Adrenal gland (tissue), 9 donors: ENCODE measurements at regions not wholly inside any gene's neighbourhood (a gene's known extent, or its start where the extent isn't known, plus 50 kb on each side); places are given as distances from the start of the nearest gene placed in this dataset.

ENCODE experiments used
- DNase-seq, 7 donors: peaks; one replicate each; pipeline ENCODE4 v3.0.0-alpha.2; 2019 to 2020
- H3K27ac ChIP-seq, 5 donors: fragments of 200-600 bp; sonication (generic) in 4 of 5; 1 replicate in 3 of 5; 2 replicates in 2 of 5; pipeline versions ENCODE4 v1.5.1 to v1.8.0; 2016 to 2020; ENCODE audit warnings: mild to moderate bottlenecking in 1 of 5
- H3K27me3 ChIP-seq: fragments of 200-600 bp; 2 replicates; pipeline ENCODE4 v1.8.0; 2021
- H3K36me3 ChIP-seq, 2 donors: fragments of 200-600 bp; replicated peaks in 1 of 2; 1 replicate in 1 of 2; 2 replicates in 1 of 2; pipeline versions ENCODE4 v1.5.1 to v1.8.0; 2018 to 2022
- H3K4me1 ChIP-seq, 2 donors: fragments of 200-600 bp; replicated peaks in 1 of 2; 1 replicate in 1 of 2; 2 replicates in 1 of 2; pipeline versions ENCODE4 v1.5.1 to v1.8.0; 2018 to 2021
- H3K4me3 ChIP-seq, 4 donors: fragments of 200-600 bp; sonication (generic) in 3 of 4; one replicate each; pipeline ENCODE4 v1.5.1; 2016 to 2018
- H3K9me3 ChIP-seq, 3 donors: fragments of 200-600 bp; sonication (generic) in 1 of 3; replicated peaks in 1 of 3; 1 replicate in 2 of 3; 2 replicates in 1 of 3; pipeline versions ENCODE4 v1.5.1 to v1.8.0; 2016 to 2021
- POLR2A ChIP-seq, 2 donors: fragments of 450-650 bp; IDR thresholded peaks; one replicate each; pipeline ENCODE4 v1.6.1; 2017; ENCODE audit warnings: antibody characterized with exemption in 2 of 2, mild to moderate bottlenecking in 2 of 2, moderate library complexity in 1 of 2
- WGBS, 4 donors: extraction: QIAGEN DNeasy Blood & Tissue Kit in 2 of 4; methylation state at CpG; one replicate each; pipeline versions ENCODE4 v1.1.5 to v1.1.7; 2013 to 2017; 5-methylcytosine and 5-hydroxymethylcytosine counted together
- intact Hi-C, 2 donors: fragments of 100-400 bp; cut with DNase I; formaldehyde crosslinking; loops; one replicate each; pipeline versions ENCODE4 v1.14.1 to v1.15.0; 2022 to 2023
- TF ChIP-seq, protein P1 (sequence below), 6 experiments: fragments of 450-650 bp in 4 of 6; fragments of 200-600 bp in 2 of 6; sonication (generic) in 1 of 6; IDR thresholded peaks; 1 replicate in 5 of 6; 2 replicates in 1 of 6; pipeline versions ENCODE4 v1.5.1 to v1.8.0; 2016 to 2021; ENCODE audit warnings: antibody characterized with exemption in 6 of 6, mild to moderate bottlenecking in 2 of 6, moderate library complexity in 1 of 6
- donor health status: healthy with polysubstance abuse.
- donor health status: Bipolar disorder and iron deficiency.
- donor health status: DM: yes; HTN: yes; CAD: no.
- donor health status: DM: no; HTN: no; CAD: no.
- donor health status: DM: no; HTN: no; CAD: no.

DNA sequence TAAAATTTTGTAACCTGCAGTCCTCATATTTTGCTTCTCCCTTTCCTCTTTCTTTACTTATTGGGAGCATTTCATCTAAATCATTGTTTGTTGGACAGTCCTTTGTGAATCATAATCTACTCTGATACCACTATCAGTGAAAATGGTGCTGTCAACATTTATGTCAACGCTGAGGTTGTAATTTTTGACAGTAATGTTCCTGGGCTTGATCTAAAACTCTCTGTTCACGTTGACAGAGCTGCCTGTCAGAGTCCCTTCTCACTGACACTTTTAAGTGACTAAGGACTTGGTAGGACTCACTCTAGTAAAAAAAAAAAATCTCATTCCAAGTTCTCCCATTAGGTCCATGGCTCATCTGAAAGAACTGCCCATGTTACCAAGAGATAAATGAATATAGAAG, 1640.8 kb upstream of the PIK3C3 start:
- H3K27me3 ChIP-seq, result no peaks in the 10 kb centered on the region
- H3K4me1 ChIP-seq, result no peaks in the 10 kb centered on the region
- WGBS, 4 donors, result 51 to 63% (median 56%) methylated on average over 2 of the region's 2 CpGs
- no peak overlapping the region for H3K4me3 ChIP-seq
- H3K36me3 ChIP-seq, result no peaks in the 10 kb centered on the region
- intact Hi-C loops, result no loop called here
- H3K9me3 ChIP-seq, result no peaks in the 10 kb centered on the region
- no peak overlapping the region for H3K27ac ChIP-seq
- TF ChIP-seq, protein P1, sequence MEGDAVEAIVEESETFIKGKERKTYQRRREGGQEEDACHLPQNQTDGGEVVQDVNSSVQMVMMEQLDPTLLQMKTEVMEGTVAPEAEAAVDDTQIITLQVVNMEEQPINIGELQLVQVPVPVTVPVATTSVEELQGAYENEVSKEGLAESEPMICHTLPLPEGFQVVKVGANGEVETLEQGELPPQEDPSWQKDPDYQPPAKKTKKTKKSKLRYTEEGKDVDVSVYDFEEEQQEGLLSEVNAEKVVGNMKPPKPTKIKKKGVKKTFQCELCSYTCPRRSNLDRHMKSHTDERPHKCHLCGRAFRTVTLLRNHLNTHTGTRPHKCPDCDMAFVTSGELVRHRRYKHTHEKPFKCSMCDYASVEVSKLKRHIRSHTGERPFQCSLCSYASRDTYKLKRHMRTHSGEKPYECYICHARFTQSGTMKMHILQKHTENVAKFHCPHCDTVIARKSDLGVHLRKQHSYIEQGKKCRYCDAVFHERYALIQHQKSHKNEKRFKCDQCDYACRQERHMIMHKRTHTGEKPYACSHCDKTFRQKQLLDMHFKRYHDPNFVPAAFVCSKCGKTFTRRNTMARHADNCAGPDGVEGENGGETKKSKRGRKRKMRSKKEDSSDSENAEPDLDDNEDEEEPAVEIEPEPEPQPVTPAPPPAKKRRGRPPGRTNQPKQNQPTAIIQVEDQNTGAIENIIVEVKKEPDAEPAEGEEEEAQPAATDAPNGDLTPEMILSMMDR (IDR thresholded peaks at IDR 0.05), result no peak
- DNase-seq, result no peak

- DNase-seq, result no peak
- intact Hi-C loops, result no loop called here
- H3K27me3 ChIP-seq, result no peaks in the 10 kb centered on the region
- no peaks in the 10 kb centered on the region for H3K36me3 ChIP-seq
- no peaks in the 10 kb centered on the region for H3K4me1 ChIP-seq
- no peak overlapping the region for H3K4me3 ChIP-seq
- TF ChIP-seq POLR2A (IDR thresholded peaks at IDR 0.05), result no peak
- TF ChIP-seq, protein P1 (IDR thresholded peaks at IDR 0.05), result no peak
- H3K27ac ChIP-seq, result no peak overlapping the region
- no peaks in the 10 kb centered on the region for H3K9me3 ChIP-seq
- WGBS, 4 donors, result 72 to 77% (median 74%) methylated on average over 11 of the region's 11 CpGs
These were observed 1641.9 kb upstream of the PIK3C3 start for GRCh38 chr18:40313030-40313642.

GRCh38 chr18:40307627-40308026, 1647.4 kb upstream of the PIK3C3 start:
- H3K9me3 ChIP-seq, result no peaks in the 10 kb centered on the region
- no peaks in the 10 kb centered on the region for H3K27me3 ChIP-seq
- H3K27ac ChIP-seq, result no peak overlapping the region
- no peak for DNase-seq
- no peaks in the 10 kb centered on the region for H3K36me3 ChIP-seq
- TF ChIP-seq POLR2A (IDR thresholded peaks at IDR 0.05), result no peak
- TF ChIP-seq, protein P1 (IDR thresholded peaks at IDR 0.05), result no peak
- intact Hi-C loops, result no loop called here
- H3K4me3 ChIP-seq, result no peak overlapping the region
- WGBS, 4 donors, result 85 to 86% (median 85%) methylated on average over 3 of the region's 3 CpGs
- H3K4me1 ChIP-seq, result no peaks in the 10 kb centered on the region

DNA sequence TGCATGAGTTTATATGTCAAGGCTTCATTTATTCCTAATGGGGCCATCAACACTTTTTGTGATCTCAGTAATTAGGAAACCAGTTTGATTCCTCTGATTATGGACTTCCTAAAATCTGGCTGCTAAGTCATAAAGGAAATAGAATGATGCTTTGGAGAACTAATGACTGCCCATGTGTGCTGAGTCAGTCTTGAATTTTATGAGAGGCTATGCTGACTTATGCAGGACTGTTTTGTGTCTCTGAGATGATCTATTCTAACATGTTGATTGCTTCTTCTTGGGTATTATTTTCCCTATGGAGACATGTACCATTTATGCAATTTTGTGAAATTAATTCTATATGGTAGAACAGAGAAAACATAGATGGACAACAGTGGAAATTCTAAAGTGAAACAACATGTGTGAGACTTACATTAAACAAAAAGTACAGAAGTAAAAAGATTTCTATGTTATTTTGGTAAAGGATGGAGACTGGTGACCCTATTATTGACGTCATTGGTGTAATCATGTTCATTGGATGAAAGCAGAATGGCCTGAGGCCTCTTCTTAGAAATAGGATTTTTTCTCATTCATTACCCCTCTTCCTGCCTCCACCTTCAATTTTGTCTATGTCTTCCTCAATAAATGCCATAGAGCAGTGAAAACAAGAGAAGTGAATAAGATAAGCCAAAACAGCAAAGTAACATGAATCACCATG, 1658.2 kb upstream of the PIK3C3 start:
- H3K4me3 ChIP-seq, result no peak overlapping the region
- DNase-seq, result no peak
- 53 to 65% (median 61%) methylated on average over 1 of the region's 1 CpG for WGBS, 4 donors
- no peaks in the 10 kb centered on the region for H3K27me3 ChIP-seq
- H3K9me3 ChIP-seq, result no peaks in the 10 kb centered on the region
- no peak overlapping the region for H3K27ac ChIP-seq
- no peaks in the 10 kb centered on the region for H3K36me3 ChIP-seq
- TF ChIP-seq, protein P1 (IDR thresholded peaks at IDR 0.05), result no peak
- TF ChIP-seq POLR2A (IDR thresholded peaks at IDR 0.05), result no peak
- no peaks in the 10 kb centered on the region for H3K4me1 ChIP-seq
- intact Hi-C loops, result no loop called here
